GM23338 (cell line): ENCODE measurements at regions not wholly inside any gene's neighbourhood (a gene's known extent, or its start where the extent isn't known, plus 50 kb on each side); places are given as distances from the start of the nearest gene placed in this dataset.

Source experiments
- CTCF ChIP-seq, 2 experiments: fragments of 200-600 bp in 1 of 2; sonication (generic) in 1 of 2; conservative IDR thresholded peaks; 2 replicates each; pipeline versions ENCODE4 v1.5.1 to v1.6.1; 2016 to 2017; ENCODE audit warnings: antibody characterized with exemption in 2 of 2, low read depth in 2 of 2, mild to moderate bottlenecking in 2 of 2, moderate library complexity in 1 of 2
- EZH2 ChIP-seq: fragments of 200-600 bp; sonication (generic); IDR thresholded peaks from one replicate; pipeline ENCODE4 v1.8.0; 2017; ENCODE audit warnings: antibody characterized with exemption, mild to moderate bottlenecking, low read depth; ENCODE audit not compliant: unreplicated experiment
- EZH2phosphoT487 ChIP-seq: fragments of 200-600 bp; sonication (generic); IDR thresholded peaks from one replicate; pipeline ENCODE4 v1.8.1; 2018; ENCODE audit warnings: antibody characterized with exemption; ENCODE audit not compliant: unreplicated experiment
- JUNB ChIP-seq: IDR thresholded peaks from one replicate; pipeline ENCODE4 v1.6.1; 2016; ENCODE audit warnings: antibody characterized with exemption; ENCODE audit not compliant: unreplicated experiment
- POLR2AphosphoS5 ChIP-seq: IDR thresholded peaks from 2 replicates; pipeline ENCODE4 v1.6.1; 2016; ENCODE audit warnings: antibody characterized with exemption, low read depth
- REST ChIP-seq: IDR thresholded peaks from one replicate; pipeline ENCODE4 v1.6.1; 2018; ENCODE audit warnings: antibody characterized with exemption; ENCODE audit not compliant: unreplicated experiment
- ZNF114 ChIP-seq: fragments of 250-450 bp; sonication (Bioruptor Pico); IDR thresholded peaks from 2 replicates; pipeline ENCODE4 v1.5.0; 2020; ENCODE audit warnings: mild to moderate bottlenecking, moderate library complexity

GRCh38 chr6:76843054-76843822, 620.1 kb downstream of the HTR1B start:
- no peak for TF ChIP-seq REST
- no peak for TF ChIP-seq EZH2
- no peak for TF ChIP-seq CTCF (conservative IDR thresholded peaks at IDR 0.05; ENCODE audit: low read depth in 2 of 2)
- no peak for TF ChIP-seq EZH2phosphoT487
- TF ChIP-seq POLR2AphosphoS5, result no peak
- TF ChIP-seq JUNB, result no peak
- TF ChIP-seq ZNF114 (CRISPR knock-in tag), result no peak
